ENCODE measurements at regions not wholly inside any gene's neighbourhood (a gene's known extent, or its start where the extent isn't known, plus 50 kb on each side); places are given as distances from the start of the nearest gene placed in this dataset.

DNA sequence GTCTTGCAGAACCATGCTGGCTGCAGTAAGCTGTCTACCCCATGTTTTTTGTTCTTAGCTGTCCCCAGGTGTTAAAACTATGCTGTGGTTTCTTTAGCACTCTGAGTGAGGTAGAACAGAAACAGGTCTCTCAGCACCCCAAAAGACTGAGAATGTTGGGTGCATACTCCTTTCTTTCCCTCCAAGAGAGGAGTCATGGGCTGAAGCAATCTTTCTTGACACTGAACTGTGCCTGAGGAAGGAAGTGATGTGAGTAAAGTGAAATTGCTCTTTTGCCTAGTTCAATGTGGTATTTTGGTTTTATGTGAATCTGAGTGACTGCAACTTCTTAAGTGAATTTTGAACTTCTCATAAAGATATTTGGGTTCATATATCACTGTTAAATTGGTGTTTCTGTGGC is 138.0 kb upstream of the MCHR2 start:
- no peak for DNase-seq

GRCh38 chr6:100130630-100131029 is 136.6 kb upstream of the MCHR2 start:
- DNase-seq, result no peak

DNA sequence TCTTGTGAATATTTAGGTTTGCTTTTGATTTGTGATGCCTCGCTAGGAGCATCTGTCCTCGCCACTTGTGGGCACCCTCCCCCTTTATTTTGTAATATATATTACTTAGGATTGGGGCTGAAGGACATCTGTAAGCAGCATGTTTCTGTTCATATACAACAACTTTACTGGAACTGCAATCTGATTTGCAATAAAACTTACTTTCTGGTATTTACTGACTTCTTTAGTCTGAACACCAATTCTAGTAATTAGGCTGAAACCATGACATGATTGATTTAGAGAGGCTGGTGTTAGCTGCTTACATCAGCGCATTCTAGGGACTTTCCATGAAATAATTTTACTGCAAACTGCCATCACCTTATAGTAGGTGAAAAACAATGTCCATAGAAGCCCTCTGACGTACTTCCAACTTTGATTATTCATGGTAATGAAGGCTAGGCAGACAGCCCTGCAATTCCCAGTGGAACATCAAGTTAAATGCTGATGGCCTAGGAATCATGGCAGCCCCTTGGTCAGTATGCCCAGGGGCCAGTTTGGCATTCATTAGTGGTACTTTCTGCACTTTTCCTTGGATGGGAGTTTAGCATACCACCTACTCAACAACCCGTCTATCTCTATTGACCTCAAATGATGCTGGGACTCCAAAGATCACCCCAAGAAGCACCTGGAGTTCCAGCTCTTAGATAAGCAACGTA is 132.9 kb upstream of the MCHR2 start:
- no peak for DNase-seq

DNA sequence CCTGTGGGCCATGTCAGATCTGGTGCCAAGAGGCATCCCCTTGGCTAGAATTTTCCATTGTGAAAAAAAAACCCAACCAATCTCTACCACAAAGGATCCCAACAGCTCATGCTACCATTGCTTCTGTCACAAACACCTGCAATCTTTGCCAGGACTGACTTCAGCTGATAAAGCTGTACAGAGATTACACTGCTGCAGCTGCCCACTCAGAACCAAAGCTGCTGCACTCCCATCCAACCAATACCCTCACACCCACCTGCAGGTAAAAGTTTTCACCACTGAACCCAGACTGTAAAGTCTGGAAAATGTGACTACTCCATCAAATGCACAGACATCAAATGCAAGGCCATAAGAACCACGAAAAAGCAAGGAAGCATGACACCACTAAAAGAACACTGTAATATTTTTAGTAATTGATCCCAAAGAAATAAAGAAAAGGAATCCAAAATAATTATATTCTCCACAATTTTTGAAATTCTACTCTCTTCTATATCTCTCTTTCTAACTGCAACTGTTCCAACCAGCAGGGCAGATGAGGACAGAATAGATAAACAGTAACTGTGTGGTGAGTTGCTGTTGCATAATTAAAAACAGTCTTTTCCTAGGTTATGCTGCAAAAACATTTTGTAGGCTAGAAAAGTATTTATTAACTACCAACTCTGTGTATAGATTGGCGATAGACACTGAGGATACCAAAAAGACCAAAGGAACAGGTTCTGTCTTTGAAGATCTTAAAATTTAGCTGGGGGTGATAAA is 128.0 kb upstream of the MCHR2 start:
- no peak for DNase-seq

DNA sequence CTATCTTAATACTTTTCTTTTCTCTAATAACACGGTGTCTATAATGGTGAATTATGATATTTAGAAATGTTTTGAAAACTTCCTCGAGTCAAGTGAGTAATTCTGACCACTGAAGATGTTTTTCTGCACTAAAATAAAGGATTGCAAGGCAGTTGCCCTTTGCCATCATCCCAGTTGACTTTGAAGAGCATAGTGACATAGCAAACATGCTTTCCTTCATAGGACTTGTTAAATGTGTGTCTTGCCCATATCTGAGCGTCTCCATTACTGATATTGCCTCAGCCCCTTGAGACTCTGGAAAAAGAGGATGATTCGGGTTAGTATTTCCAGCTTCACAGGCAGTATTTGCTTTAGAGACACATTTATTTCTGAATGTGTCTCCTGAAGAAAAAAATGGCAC is 125.2 kb upstream of the MCHR2 start:
- DNase-seq, result no peak

GRCh38 chr6:100118301-100118700 is 124.3 kb upstream of the MCHR2 start:
- no peak for DNase-seq

DNA sequence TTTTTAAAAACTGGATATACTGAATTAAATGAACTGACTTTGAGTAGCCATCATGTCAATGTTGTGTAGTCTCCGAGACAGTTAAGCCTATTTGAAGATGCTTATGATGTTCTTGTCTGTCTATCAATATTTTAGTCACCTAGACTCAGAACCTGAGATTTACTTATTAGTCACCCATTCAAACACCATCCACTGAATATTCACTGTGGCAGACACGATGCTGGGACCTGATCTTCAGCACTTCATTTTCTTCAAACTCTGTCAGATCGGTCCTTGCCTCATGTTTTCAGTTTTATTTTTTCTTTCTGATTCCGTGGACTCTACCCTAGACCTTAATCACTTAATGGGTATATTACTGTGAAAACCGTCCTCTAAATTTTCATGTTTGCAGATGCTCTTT is 123.7 kb upstream of the MCHR2 start:
- no peak for DNase-seq

- DNase-seq, result peak; percentile 31 to 41 (median 38)
Observed at GRCh38 chr6:100116411-100117194, 122.6 kb upstream of the MCHR2 start.

DNA sequence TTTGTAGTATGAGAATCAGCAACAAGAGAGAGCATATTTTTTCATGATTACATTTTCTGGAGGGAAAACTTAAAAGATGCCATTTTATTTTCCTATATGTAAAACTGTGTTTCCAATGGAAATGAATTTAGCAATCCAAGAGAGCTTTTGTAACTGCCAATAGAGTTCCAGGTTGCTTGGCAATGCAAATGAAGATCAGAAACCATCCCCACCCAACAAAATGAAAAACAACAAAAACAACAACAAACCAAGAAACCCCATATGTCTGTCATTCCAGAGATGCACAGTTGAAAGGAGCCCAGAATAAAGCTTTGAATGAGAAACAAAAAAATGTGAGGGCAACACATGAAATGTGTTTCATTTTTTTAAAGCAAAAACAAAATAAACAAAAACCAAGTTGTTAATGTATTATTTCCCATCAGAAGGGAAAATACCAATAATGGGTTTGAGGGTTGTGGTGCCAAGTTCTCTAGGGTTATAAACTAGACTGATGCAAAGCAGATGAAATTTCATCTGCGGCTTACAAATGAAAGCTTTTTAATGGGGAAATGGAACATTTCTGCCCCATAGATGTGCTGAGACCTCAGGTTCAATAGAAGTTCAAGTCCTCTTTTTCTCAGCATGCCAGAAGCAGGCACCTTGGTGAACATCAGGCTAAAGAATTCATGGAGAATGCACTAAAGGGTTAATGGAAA is 121.5 kb upstream of the MCHR2 start:
- no peak for DNase-seq

- no peak for DNase-seq
Observed at GRCh38 chr6:100112855-100113508, 119.0 kb upstream of the MCHR2 start.

GRCh38 chr6:100105919-100106529 is 112.0 kb upstream of the MCHR2 start:
- no peak for DNase-seq

DNA sequence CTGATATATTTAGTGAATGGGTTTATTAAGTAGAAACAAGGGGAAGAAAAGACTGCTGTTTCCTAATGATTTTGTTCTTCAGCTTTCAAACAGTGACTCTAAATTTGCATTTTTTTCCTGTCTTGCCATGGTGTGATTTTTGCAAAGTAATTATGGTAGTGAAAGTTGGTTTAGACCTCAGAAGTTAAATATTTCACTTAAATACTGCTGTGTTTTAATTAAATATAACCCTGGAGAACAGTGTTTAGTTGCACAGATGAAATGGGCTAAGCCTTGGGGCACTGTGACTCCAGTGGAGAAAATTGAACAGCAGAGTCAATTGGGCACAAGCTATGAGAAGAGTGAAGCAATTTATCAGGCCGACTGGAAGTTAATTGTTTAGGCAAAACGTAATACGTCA is 111.1 kb upstream of the MCHR2 start:
- no peak for DNase-seq

- no peak for DNase-seq
Observed at GRCh38 chr6:100103931-100104330, 109.9 kb upstream of the MCHR2 start.

DNA sequence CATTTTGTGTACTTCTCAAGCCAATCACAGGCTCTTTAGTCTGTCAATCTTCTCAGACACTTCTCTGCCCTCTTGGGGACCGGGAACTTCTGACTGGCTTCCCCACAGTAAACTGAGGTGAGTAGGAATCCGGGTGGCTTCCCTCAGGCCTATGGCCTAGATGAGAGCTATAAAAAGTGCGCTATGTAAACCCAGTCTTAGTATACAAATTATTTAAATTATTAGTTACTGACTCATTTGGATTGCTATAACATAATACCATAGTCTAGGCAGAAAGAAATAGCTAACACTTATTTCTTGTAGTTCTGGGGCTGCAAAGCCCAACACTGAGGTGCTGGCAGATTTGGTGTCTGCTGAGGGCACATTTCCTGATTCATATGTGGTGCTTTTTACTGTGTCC is 109.2 kb upstream of the MCHR2 start:
- no peak for DNase-seq

- no peak for DNase-seq
Observed at GRCh38 chr6:100101644-100102043, 107.6 kb upstream of the MCHR2 start.

DNA sequence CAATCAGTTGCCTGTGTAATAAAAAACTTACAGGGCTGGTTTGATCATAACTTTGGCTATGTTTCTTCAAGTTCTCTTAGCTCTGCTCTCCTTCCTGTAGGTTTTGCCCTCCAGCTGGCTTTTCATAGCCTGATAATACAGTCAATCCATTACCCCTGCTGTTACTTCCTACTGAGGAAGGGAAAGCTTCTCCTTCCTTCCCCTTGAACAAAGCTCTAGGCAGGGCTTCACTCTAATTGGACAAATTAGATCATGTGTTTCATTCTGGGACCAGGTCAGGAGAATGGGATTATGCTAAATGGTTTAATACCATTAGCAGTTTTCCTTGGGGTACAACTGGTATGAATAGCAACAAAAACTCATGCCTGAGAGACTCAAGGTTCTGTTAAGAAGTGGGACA is 106.8 kb upstream of the MCHR2 start:
- DNase-seq, result no peak

- peak; percentile 15 to 53 (median 52) for DNase-seq
Observed at GRCh38 chr6:100099189-100100074, 105.4 kb upstream of the MCHR2 start.

- DNase-seq, result no peak
Observed at GRCh38 chr6:100096936-100097335, 102.9 kb upstream of the MCHR2 start.

DNA sequence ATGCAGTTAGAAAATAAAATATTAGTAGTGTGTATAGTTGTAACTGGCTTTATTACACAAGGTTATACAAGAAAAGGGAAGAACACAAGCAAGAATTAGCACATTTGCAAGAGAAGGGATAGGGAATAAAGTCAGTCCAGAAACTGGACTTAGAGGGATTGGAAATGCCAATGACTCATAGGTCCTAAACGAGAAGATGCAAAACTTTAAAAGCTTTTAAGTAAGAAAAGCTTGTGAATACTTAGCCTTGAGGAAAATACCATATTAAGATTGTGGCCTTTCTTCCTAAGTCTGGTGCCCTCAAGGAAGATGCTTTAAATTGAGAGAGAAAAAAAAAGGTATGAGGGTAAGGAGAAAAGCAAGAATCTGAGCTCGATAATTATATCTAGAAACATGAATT is 102.3 kb upstream of the MCHR2 start:
- DNase-seq, result peak in 2 of 3 donors; percentile 4 to 7

GRCh38 chr6:100093405-100093804 is 99.4 kb upstream of the MCHR2 start:
- no peak for DNase-seq

DNA sequence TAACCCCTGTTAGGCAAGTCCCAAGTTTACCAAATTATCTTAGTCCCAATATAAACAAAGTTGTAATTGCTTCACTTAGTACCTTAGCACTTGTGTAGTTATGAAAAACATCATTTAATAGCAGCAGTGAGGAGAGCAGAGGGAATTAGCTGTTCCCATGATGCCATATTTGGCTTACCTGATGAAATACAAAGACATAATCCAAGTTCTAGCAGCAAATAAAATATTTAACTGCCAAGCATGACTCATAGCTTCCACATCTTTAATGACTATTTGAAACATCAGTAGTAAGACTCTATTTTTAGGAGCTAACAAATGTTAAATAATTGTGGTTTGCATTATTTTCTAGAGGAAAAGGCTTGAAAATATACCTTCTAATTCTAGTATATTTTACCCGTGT is 94.0 kb upstream of the MCHR2 start:
- DNase-seq, result no peak

Measured in suppressor macrophage treated with lipopolysaccharide for 1 hour (primary cell).